SU-DHL-6 (cell line): ENCODE measurements at regions not wholly inside any gene's neighbourhood (a gene's known extent, or its start where the extent isn't known, plus 50 kb on each side); places are given as distances from the start of the nearest gene placed in this dataset.

ENCODE experiments used
- H2AFZ ChIP-seq: fragments of 200-600 bp; sonication (generic); 2 replicates; pipeline ENCODE4 v1.6.1; 2014; ENCODE audit warnings: low read depth, mild to moderate bottlenecking, moderate library complexity, mixed read lengths, antibody characterized with exemption, low read length; ENCODE audit not compliant: severe bottlenecking
- H3F3A ChIP-seq: fragments of 200-600 bp; shearing (Covaris generic); 2 replicates; pipeline ENCODE4 v1.6.0; 2016; ENCODE audit warnings: antibody characterized with exemption, mild to moderate bottlenecking; ENCODE audit not compliant: insufficient read depth
- H3K27ac ChIP-seq: fragments of 200-600 bp; sonication (generic); 2 replicates; pipeline ENCODE4 v1.5.1; 2016; ENCODE audit warnings: low read depth, mild to moderate bottlenecking, low read length, moderate library complexity, mixed read lengths
- H3K27me3 ChIP-seq: fragments of 200-600 bp; sonication (generic), shearing (Covaris generic); 2 replicates; pipeline ENCODE4 v1.6.0; 2014; ENCODE audit warnings: mild to moderate bottlenecking, low read length
- H3K36me3 ChIP-seq: fragments of 200-600 bp; sonication (generic); 2 replicates; pipeline ENCODE4 v1.6.1; 2014; ENCODE audit warnings: mild to moderate bottlenecking, low read length, mixed read lengths
- H3K4me2 ChIP-seq: fragments of 300-600, 200-600 bp; shearing (Covaris generic), sonication (generic); 2 replicates; pipeline ENCODE4 v1.6.0; 2014; ENCODE audit warnings: low read length, low read depth, mild to moderate bottlenecking; ENCODE audit not compliant: poor library complexity, severe bottlenecking
- H3K4me3 ChIP-seq: fragments of 200-600 bp; sonication (generic); 2 replicates; pipeline ENCODE4 v1.5.1; 2014; ENCODE audit warnings: antibody characterized with exemption, low read length, mild to moderate bottlenecking, mixed read lengths; ENCODE audit not compliant: insufficient read depth, poor library complexity, severe bottlenecking
- H3K79me2 ChIP-seq: fragments of 200-600 bp; sonication (generic); 2 replicates; pipeline ENCODE4 v1.6.1; 2014; ENCODE audit warnings: mild to moderate bottlenecking, low read length, moderate library complexity; ENCODE audit not compliant: insufficient read depth
- H3K9ac ChIP-seq: fragments of 200-600 bp; sonication (generic); 2 replicates; pipeline ENCODE4 v1.7.0; 2014; ENCODE audit warnings: mild to moderate bottlenecking, low read length
- H3K9me2 ChIP-seq: fragments of 200-600 bp; sonication (generic); replicated peaks from 2 replicates; pipeline ENCODE4 v1.6.1; 2014; ENCODE audit warnings: low read length; ENCODE audit not compliant: insufficient read depth
- H3K9me3 ChIP-seq: fragments of 200-600 bp; sonication (generic); 2 replicates; pipeline ENCODE4 v1.6.1; 2014; ENCODE audit warnings: low read length, mixed read lengths; ENCODE audit not compliant: insufficient read depth
- H4K20me1 ChIP-seq: fragments of 200-600 bp; sonication (generic); 2 replicates; pipeline ENCODE4 v1.6.1; 2014; ENCODE audit warnings: low read depth, mild to moderate bottlenecking, antibody characterized with exemption, low read length, moderate library complexity, mixed read lengths
- EZH2phosphoT487 ChIP-seq: fragments of 200-600 bp; sonication (generic), shearing (Covaris generic); conservative IDR thresholded peaks from 2 replicates; pipeline ENCODE4 v1.6.1; 2018; ENCODE audit warnings: mild to moderate bottlenecking, antibody characterized with exemption, low read length, moderate library complexity, mixed read lengths
- TF ChIP-seq, protein P1 (sequence below): fragments of 200-600 bp; sonication (generic); IDR thresholded peaks from one replicate; pipeline ENCODE4 v1.5.1; 2017; ENCODE audit warnings: antibody characterized with exemption, mild to moderate bottlenecking, low read length, moderate library complexity; ENCODE audit not compliant: insufficient read depth, poor library complexity, severe bottlenecking

DNA sequence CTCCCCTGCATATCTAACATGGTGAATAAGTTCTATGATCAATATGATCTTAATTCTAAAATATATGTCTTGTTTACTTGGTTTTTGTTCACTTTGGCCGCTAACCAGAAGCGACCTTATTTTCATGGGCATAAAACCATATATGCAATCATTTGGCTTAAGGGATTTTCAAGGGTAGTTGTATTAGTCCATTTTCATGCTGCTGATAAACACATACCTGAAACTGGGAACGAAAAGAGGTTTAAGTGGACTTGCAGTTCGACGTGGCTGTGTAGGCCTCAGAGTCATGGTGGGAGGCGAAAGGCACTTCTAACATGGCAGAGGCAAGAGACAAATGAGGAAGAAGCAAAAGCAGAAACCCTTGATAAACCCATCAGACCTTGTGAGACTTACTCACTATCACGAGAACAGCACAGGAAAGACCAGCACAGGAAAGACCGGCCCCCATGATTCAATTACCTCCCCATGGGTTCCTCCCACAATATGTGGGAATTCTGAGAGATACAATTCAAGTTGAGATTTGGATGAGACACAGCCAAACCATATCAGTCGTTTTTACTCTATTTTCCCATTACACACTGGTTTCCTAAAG is 114.3 kb upstream of the CPEB2 start:
- Histone ChIP-seq H3K9me3 (no peaks in the 10 kb centered on the region), H3K79me2 (no peaks in the 10 kb centered on the region), H3K27me3 (no peaks in the 10 kb centered on the region), H3K9ac (no peak overlapping the region), H4K20me1 (no peaks in the 10 kb centered on the region), H3K36me3 (no peaks in the 10 kb centered on the region), H3K4me3 (no peak overlapping the region), H3F3A (no peaks in the 10 kb centered on the region), H3K27ac (no peak overlapping the region), H2AFZ (no peak overlapping the region), H3K4me2 (no peak overlapping the region), H3K9me2 (no peaks in the 10 kb centered on the region)
- TF ChIP-seq, protein P1, sequence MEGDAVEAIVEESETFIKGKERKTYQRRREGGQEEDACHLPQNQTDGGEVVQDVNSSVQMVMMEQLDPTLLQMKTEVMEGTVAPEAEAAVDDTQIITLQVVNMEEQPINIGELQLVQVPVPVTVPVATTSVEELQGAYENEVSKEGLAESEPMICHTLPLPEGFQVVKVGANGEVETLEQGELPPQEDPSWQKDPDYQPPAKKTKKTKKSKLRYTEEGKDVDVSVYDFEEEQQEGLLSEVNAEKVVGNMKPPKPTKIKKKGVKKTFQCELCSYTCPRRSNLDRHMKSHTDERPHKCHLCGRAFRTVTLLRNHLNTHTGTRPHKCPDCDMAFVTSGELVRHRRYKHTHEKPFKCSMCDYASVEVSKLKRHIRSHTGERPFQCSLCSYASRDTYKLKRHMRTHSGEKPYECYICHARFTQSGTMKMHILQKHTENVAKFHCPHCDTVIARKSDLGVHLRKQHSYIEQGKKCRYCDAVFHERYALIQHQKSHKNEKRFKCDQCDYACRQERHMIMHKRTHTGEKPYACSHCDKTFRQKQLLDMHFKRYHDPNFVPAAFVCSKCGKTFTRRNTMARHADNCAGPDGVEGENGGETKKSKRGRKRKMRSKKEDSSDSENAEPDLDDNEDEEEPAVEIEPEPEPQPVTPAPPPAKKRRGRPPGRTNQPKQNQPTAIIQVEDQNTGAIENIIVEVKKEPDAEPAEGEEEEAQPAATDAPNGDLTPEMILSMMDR = no peak
- TF ChIP-seq EZH2phosphoT487 = no peak

DNA sequence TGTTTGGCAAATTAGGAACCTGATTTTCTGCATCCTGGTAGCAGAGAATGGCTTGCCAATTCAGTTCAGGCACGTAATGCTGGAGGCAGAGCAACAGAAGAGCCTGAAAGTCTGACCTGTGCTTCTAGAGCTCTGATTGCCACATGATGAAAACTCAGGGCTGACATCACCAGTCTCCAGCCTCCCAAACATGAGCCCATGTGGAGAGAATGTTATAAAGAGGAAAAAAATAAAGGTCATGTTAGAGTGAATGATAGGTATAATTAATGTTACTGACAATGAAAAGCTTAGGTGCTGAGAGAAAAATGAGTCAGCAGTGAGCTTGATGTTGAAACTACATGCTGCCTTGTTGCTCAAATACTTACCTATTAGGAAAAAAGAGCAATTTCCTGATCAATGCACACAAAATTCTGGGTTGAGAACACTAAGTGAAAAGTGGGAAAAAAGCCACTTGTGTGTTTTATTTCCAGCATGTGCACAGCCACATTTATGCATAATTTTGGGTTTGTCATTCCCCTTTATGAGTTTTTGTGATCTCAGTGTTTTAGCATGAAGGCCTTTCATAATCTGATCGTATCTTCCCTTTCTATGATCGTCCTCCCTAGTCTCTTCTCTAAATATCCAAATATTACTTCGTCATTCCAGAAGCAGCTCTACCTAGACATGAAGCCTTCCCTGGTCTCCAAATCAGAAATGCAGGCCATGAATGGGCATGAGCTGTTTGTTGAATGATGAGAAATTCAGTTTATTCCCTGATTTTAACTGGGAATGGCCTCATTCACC is 113.3 kb upstream of the CPEB2 start:
- Histone ChIP-seq H4K20me1 (no peaks in the 10 kb centered on the region), H3K4me2 (no peak overlapping the region), H3K27me3 (no peaks in the 10 kb centered on the region), H3K79me2 (no peaks in the 10 kb centered on the region), H3K4me3 (no peak overlapping the region), H3K36me3 (no peaks in the 10 kb centered on the region), H3K9ac (no peak overlapping the region), H2AFZ (no peak overlapping the region), H3K9me2 (no peaks in the 10 kb centered on the region), H3F3A (no peaks in the 10 kb centered on the region), H3K9me3 (no peaks in the 10 kb centered on the region), H3K27ac (no peak overlapping the region)
- no peak for TF ChIP-seq EZH2phosphoT487
- TF ChIP-seq, protein P1 = no peak

DNA sequence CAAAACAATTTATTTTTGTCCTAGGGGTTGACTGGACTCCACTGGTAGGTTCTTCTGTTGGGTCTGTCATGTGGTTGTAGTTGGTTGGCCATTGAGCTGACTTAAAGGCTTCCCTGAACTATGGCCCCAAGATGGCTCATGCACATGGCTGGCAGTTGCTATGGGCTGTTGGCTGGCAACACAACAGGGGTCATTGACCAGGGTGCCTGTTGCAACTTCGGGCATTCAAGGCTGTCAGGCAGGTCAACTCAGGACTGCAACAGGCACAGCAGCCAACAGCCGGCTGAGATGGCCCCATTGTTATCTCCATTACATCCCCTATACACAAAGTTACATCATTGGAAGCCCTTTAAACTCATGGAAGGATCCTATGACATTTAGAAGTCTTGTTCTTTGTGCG is 109.7 kb upstream of the CPEB2 start:
- Histone ChIP-seq H3K9ac (no peak overlapping the region), H3K4me2 (no peak overlapping the region), H3K36me3 (no peaks in the 10 kb centered on the region), H3K9me3 (no peaks in the 10 kb centered on the region), H3K27ac (no peak overlapping the region), H4K20me1 (no peaks in the 10 kb centered on the region), H3K4me3 (no peak overlapping the region), H2AFZ (no peak overlapping the region), H3K9me2 (no peaks in the 10 kb centered on the region), H3K27me3 (no peaks in the 10 kb centered on the region), H3F3A (no peaks in the 10 kb centered on the region), H3K79me2 (no peaks in the 10 kb centered on the region)
- TF ChIP-seq EZH2phosphoT487 = no peak
- TF ChIP-seq, protein P1 = no peak
